ENCODE measurements at regions not wholly inside any gene's neighbourhood (a gene's known extent, or its start where the extent isn't known, plus 50 kb on each side); places are given as distances from the start of the nearest gene placed in this dataset.
"Not testable (repeated sequence)": the region's sequence is repeated elsewhere in the genome, so short reads cannot be mapped to it uniquely, and the experiment has no call there.

DNA sequence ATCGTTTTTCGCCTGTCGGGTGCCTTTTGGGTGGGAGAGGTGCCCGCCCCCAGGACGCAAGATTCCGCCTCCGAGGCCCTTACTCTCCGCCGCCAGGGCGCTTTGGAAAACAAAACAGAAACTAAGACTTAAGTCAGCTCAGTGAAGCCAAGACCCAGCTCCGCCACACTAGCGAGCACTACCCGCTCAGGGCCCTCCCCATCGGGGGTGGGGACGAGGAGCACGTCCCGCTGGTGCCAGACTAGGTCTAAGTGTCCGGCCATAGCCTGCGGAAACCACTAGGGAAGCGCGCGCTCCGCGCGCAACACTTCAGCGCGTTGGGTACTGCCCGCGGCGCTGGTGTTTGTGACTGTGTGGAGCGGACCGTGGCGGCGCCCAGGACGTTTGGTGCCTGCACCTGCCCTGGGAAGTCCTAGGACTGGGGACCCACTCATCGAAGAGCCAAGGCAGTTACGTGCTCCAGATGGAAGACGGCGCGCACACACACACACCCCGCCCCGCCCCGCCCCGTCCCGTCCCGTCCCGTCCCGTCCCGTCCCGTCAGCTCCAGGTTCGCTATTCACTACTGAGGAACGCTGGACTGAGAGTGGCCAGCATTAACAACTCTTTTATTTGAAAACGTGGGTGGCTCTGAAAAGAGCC is 57.6 kb upstream of the BOLA1 start:
- Mint-ChIP-seq H3K36me3 (ENCODE audit: low read depth) (peaks cover 20% of the 10 kb centered on the region), H3K4me1 (ENCODE audit: low read depth) (peaks cover 21% of the 10 kb centered on the region)
- H3K27me3 Mint-ChIP-seq; H3K9me3 Mint-ChIP-seq; H3K4me3 Mint-ChIP-seq; H3K27ac Mint-ChIP-seq; CTCF ChIA-PET; POLR2A ChIA-PET; intact Hi-C loops (cut with micrococcal nuclease); DNase-seq: not testable (repeated sequence)
- ATAC-seq: peak; percentile 60

DNA sequence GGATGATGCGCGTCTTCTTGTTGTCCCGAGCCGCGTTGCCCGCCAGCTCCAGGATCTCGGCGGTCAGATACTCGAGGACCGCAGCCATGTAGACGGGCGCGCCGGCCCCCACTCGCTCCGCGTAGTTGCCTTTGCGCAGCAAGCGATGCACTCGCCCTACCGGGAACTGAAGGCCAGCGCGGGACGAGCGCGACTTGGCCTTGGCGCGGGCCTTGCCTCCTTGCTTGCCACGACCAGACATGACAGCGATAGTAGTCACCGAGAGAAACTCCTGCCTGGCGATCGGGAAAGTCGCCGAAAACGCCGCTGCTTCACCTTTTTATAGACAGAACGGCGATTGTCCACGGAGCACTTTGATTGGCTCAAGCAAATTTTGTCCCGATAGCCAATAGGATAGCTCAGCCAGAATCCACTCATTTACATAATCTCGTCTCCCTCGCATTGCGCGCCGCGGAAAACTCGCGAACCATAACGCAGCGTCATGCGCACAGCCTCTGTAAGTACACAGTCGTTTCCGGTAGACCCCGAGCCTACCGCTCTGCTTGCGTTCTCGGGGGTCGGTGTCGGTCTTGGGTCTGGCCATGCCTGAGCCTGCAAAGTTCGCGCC is 56.8 kb upstream of the BOLA1 start:
- H3K27me3 Mint-ChIP-seq: not testable (repeated sequence)

DNA sequence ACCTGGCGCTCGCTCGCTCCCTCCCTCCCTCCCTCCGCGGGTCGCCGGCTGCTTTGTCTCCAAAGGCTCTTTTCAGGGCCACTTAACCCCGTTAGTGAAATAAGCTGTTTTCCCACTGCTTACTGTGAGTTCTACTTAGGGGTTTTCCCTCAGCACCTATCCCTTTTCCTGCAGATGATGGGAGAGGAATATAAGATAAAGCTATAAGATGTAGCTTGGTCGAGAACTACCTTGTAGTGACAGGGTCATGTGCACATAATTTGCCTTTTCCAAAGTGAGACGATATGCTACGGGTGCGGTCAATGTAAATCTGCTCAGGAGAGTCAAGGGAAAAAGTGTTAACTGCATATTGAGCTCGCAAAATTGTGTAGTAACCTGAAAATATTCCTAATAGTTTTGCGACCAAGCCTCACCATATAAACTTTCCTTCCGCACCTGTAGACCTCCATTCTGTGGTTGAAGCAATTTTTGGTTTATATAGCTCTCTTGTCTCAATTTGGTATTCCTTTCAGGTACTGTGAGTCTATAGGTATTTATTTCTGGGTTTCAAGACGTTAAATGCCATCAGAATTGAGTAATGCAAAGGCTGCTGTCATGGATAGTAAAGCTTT is 55.8 kb upstream of the BOLA1 start:
- TF ChIP-seq, protein P1, sequence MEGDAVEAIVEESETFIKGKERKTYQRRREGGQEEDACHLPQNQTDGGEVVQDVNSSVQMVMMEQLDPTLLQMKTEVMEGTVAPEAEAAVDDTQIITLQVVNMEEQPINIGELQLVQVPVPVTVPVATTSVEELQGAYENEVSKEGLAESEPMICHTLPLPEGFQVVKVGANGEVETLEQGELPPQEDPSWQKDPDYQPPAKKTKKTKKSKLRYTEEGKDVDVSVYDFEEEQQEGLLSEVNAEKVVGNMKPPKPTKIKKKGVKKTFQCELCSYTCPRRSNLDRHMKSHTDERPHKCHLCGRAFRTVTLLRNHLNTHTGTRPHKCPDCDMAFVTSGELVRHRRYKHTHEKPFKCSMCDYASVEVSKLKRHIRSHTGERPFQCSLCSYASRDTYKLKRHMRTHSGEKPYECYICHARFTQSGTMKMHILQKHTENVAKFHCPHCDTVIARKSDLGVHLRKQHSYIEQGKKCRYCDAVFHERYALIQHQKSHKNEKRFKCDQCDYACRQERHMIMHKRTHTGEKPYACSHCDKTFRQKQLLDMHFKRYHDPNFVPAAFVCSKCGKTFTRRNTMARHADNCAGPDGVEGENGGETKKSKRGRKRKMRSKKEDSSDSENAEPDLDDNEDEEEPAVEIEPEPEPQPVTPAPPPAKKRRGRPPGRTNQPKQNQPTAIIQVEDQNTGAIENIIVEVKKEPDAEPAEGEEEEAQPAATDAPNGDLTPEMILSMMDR (IDR thresholded peaks at IDR 0.05): no peak
- CTCF ChIA-PET: interaction anchor here (0.9 to 1.4 kb wide), 2 partner anchors 42 to 45 kb away, joined by 3 to 5 read pairs; a partner anchor contains a TSS
- Mint-ChIP-seq H3K9me3 (no peaks in the 10 kb centered on the region), H3K27me3 (no peaks in the 10 kb centered on the region), H3K4me1 (ENCODE audit: low read depth) (peaks cover 36% of the 10 kb centered on the region), H3K36me3 (ENCODE audit: low read depth) (peaks cover 32% of the 10 kb centered on the region), H3K27ac (peak overlapping the region; percentile 86), H3K4me3 (peak overlapping the region; percentile 88)
- intact Hi-C loops (cut with micrococcal nuclease): no loop called here
- DNase-seq (no peak), ATAC-seq (no peak)
- POLR2A ChIA-PET: interaction anchor here (0.7 to 7.9 kb wide), 7 partner anchors 33 to 392 kb away, joined by 3 to 325 read pairs (median 4); a partner anchor contains a TSS

More for the DNA sequence above, 56.8 kb upstream of the BOLA1 start:
- H3K4me1 Mint-ChIP-seq (ENCODE audit: low read depth): peaks cover 30% of the 10 kb centered on the region
- peaks cover 26% of the 10 kb centered on the region for H3K36me3 Mint-ChIP-seq (ENCODE audit: low read depth)
- intact Hi-C loops (cut with micrococcal nuclease); CTCF ChIA-PET; H3K9me3 Mint-ChIP-seq; DNase-seq; H3K4me3 Mint-ChIP-seq; H3K27ac Mint-ChIP-seq: not testable (repeated sequence)
- POLR2A ChIA-PET: interaction anchor here (7.9 kb wide), 1 partner anchor 44 kb away, joined by 325 read pairs; a partner anchor contains a TSS
- peak; percentile 65 for ATAC-seq

DNA sequence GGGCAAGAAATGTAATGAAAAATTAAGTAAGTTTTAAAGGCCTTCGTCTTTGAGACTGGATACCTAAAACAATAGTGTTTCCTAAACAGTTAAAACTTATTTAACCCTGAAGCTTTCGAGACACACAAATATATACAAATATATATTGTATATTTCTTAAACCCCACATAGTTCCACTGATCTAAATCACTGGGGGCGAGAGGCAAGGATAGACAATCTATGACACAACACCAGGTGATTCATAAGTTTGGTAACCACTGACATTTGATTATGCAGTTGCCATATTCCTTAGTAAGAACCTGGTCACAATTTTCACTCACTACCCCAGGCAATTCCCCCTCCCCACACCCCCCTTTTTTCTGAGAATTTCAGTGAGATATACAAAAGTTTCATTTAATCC is 55.3 kb upstream of the BOLA1 start:
- ChIA-PET CTCF (interaction anchor here (0.9 to 1.4 kb wide), 2 partner anchors 41 to 44 kb away, joined by 3 to 5 read pairs; a partner anchor contains a TSS), POLR2A (interaction anchor here (0.7 to 7.9 kb wide), 7 partner anchors 33 to 391 kb away, joined by 3 to 325 read pairs (median 4); a partner anchor contains a TSS)
- Mint-ChIP-seq H3K9me3 (no peaks in the 10 kb centered on the region), H3K27ac (peak overlapping the region; percentile 86), H3K4me3 (peak overlapping the region; percentile 88), H3K4me1 (ENCODE audit: low read depth) (peaks cover 42% of the 10 kb centered on the region), H3K36me3 (ENCODE audit: low read depth) (peaks cover 36% of the 10 kb centered on the region), H3K27me3 (no peaks in the 10 kb centered on the region)
- TF ChIP-seq, protein P1 (IDR thresholded peaks at IDR 0.05): no peak
- DNase-seq (peak; percentile 45), ATAC-seq (no peak)
- intact Hi-C loops (cut with micrococcal nuclease): no loop called here

DNA sequence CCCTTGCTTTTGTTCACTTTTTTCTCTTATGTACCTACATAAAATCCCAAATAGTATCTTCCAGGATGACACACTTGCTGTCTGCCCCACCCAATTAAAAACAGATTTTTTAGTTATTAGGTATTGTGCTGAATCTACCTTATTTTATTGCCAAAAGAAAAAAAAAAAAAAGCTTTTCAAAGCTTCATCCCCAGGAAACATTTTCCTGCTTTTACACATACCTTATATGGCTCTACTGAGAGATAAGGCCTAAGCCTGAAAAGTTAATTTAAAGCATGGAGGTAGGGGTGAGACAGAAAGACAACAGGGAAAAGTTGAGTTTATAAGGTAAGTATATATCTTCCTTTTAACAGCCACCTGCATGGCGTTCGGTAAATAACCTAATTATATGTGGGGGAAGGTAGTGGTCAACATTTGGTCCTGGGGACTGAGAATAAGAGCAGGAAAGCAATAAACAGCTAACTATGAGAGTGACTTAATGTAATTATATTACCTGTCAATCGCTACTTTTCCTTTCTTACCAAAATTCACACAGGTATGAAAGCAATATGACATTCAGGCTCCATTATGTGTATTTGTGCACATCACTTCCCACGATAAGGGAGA is 54.6 kb upstream of the BOLA1 start:
- no peaks in the 10 kb centered on the region for H3K9me3 Mint-ChIP-seq
- ChIA-PET POLR2A (interaction anchor here (1.8 to 7.9 kb wide), 2 partner anchors 41 to 208 kb away, joined by 4 to 325 read pairs; a partner anchor contains a TSS), CTCF (interaction anchor here (1.3 kb wide), 1 partner anchor 41 kb away, joined by 3 read pairs; no protein-coding TSS in a partner anchor)
- TF ChIP-seq, protein P1 (IDR thresholded peaks at IDR 0.05): no peak
- peak overlapping the region; percentile 88 for H3K4me3 Mint-ChIP-seq
- ATAC-seq (no peak), DNase-seq (no peak)
- peaks cover 46% of the 10 kb centered on the region for H3K4me1 Mint-ChIP-seq (ENCODE audit: low read depth)
- intact Hi-C loops (cut with micrococcal nuclease): no loop called here
- peak overlapping the region; percentile 86 for H3K27ac Mint-ChIP-seq
- H3K36me3 Mint-ChIP-seq (ENCODE audit: low read depth): peaks cover 41% of the 10 kb centered on the region
- no peaks in the 10 kb centered on the region for H3K27me3 Mint-ChIP-seq

All from activated CD8-positive, alpha-beta T cell treated with anti-CD3 and anti-CD28 coated beads for 36 hours (primary cell).